ENCODE measurements at regions not wholly inside any gene's neighbourhood (a gene's known extent, or its start where the extent isn't known, plus 50 kb on each side); places are given as distances from the start of the nearest gene placed in this dataset.

DNA sequence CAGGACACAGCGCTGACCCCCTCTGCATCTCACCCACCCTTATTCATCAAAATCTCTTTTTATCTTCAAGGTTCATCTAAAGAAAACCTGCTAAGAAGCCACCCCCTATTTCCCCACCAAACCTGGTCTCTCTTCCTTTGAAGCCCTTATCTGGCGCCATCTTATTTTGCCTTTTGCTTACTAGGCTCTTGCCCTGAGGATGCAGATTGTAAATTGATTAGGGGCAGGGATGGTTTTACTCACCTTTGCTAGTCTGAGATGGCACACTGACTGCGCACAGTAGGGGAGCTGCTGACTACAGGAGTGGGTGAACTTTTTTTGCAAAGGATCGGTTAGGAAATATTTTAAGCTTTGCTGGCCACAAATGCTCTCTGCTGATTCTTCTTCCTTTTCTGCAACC is 78.9 kb upstream of the BHLHE40 start:
- TF ChIP-seq, protein P1, sequence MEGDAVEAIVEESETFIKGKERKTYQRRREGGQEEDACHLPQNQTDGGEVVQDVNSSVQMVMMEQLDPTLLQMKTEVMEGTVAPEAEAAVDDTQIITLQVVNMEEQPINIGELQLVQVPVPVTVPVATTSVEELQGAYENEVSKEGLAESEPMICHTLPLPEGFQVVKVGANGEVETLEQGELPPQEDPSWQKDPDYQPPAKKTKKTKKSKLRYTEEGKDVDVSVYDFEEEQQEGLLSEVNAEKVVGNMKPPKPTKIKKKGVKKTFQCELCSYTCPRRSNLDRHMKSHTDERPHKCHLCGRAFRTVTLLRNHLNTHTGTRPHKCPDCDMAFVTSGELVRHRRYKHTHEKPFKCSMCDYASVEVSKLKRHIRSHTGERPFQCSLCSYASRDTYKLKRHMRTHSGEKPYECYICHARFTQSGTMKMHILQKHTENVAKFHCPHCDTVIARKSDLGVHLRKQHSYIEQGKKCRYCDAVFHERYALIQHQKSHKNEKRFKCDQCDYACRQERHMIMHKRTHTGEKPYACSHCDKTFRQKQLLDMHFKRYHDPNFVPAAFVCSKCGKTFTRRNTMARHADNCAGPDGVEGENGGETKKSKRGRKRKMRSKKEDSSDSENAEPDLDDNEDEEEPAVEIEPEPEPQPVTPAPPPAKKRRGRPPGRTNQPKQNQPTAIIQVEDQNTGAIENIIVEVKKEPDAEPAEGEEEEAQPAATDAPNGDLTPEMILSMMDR (conservative IDR thresholded peaks at IDR 0.05 in 1 of 2, IDR thresholded peaks at IDR 0.05 in 1 of 2; ENCODE audit: low read depth in 1 of 2, low read length in 2 of 2): no peak
- TF ChIP-seq EZH2 (IDR thresholded peaks at IDR 0.05; ENCODE audit: low read length, missing control alignments): no peak

All from fibroblast of lung (primary cell).